ENCODE measurements at regions not wholly inside any gene's neighbourhood (a gene's known extent, or its start where the extent isn't known, plus 50 kb on each side); places are given as distances from the start of the nearest gene placed in this dataset.

DNA sequence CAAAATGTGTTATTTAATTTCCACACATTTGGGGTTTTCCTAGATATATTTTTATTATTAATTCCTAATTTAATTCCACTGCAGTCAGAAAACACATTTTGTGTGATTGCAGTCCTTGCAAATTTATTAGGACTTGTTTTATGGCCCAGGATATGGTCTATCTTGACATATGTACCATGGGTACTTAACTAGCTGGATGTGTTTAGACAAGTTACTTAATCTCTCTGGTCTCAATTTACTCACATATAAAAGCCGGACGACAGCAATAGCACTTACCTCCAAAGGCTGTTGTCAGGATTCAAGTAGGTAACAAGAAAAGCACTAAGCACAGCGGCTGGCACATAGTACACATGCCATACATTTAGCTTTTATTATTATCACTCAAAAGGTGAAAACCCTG lies 118.2 kb upstream of the MSX2 start:
- H3K9ac ChIP-seq (ENCODE audit: insufficient read depth, low read length) = no peak overlapping the region
- H3K36me3 ChIP-seq (ENCODE audit: control insufficient read depth, insufficient read depth, low read length) = no peaks in the 10 kb centered on the region
- H3K4me3 ChIP-seq (replicated peaks in 1 of 4; ENCODE audit: control extremely low read depth in 1 of 4, insufficient read depth in 1 of 4, low read depth in 3 of 4, low read length in 4 of 4) = no peak overlapping the region
- no peak overlapping the region for H3K27ac ChIP-seq (ENCODE audit: insufficient read depth, low read length)
- no peak for TF ChIP-seq EZH2 (IDR thresholded peaks at IDR 0.05; ENCODE audit: low read length, missing control alignments)
- TF ChIP-seq, protein P1, sequence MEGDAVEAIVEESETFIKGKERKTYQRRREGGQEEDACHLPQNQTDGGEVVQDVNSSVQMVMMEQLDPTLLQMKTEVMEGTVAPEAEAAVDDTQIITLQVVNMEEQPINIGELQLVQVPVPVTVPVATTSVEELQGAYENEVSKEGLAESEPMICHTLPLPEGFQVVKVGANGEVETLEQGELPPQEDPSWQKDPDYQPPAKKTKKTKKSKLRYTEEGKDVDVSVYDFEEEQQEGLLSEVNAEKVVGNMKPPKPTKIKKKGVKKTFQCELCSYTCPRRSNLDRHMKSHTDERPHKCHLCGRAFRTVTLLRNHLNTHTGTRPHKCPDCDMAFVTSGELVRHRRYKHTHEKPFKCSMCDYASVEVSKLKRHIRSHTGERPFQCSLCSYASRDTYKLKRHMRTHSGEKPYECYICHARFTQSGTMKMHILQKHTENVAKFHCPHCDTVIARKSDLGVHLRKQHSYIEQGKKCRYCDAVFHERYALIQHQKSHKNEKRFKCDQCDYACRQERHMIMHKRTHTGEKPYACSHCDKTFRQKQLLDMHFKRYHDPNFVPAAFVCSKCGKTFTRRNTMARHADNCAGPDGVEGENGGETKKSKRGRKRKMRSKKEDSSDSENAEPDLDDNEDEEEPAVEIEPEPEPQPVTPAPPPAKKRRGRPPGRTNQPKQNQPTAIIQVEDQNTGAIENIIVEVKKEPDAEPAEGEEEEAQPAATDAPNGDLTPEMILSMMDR (conservative IDR thresholded peaks at IDR 0.05 in 1 of 2, IDR thresholded peaks at IDR 0.05 in 1 of 2; ENCODE audit: low read depth in 1 of 2, low read length in 2 of 2) = no peak
- no peaks in the 10 kb centered on the region for H3K9me3 ChIP-seq (ENCODE audit: control insufficient read depth, insufficient read depth, low read depth, low read length)
- H3K4me1 ChIP-seq (ENCODE audit: control insufficient read depth, extremely low read depth, insufficient read depth, low read length) = no peaks in the 10 kb centered on the region
- H3K27me3 ChIP-seq (ENCODE audit: control insufficient read depth, insufficient read depth, low read length) = no peaks in the 10 kb centered on the region
- H2AFZ ChIP-seq (ENCODE audit: low read length) = no peak overlapping the region
- DNase-seq (ENCODE audit: low read depth in 2 of 2) = no peak
- no peaks in the 10 kb centered on the region for H4K20me1 ChIP-seq (ENCODE audit: control insufficient read depth, extremely low read depth, insufficient read depth, low read length)
- no peaks in the 10 kb centered on the region for H3K79me2 ChIP-seq (ENCODE audit: control insufficient read depth, insufficient read depth, low read length)
- H3K4me2 ChIP-seq (ENCODE audit: extremely low read depth, insufficient read depth, low read length) = no peak overlapping the region

DNA sequence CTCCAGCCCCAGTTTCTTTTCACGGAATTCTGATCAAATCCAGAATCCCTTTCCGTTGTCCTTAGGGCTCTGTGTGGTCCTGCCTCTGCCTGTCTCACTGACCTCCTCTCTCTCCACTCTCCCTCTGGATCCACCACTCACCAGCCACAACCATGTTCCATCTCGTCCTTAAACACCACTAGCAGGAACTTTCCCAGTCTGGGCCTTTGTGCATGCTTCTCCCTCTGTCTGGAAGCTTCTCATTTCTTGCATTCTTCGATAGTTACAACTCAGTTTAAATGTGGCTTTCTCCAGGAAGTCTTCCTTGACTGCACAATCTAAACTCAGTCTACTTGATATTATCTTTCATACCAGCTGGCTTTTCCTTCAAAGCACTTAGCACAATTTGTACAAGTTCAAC lies 117.7 kb upstream of the MSX2 start:
- Histone ChIP-seq H3K9me3 (ENCODE audit: control insufficient read depth, insufficient read depth, low read depth, low read length) (no peaks in the 10 kb centered on the region), H3K27me3 (ENCODE audit: control insufficient read depth, insufficient read depth, low read length) (no peaks in the 10 kb centered on the region), H3K36me3 (ENCODE audit: control insufficient read depth, insufficient read depth, low read length) (no peaks in the 10 kb centered on the region), H4K20me1 (ENCODE audit: control insufficient read depth, extremely low read depth, insufficient read depth, low read length) (no peaks in the 10 kb centered on the region), H3K79me2 (ENCODE audit: control insufficient read depth, insufficient read depth, low read length) (no peaks in the 10 kb centered on the region), H2AFZ (ENCODE audit: low read length) (no peak overlapping the region), H3K4me3 (replicated peaks in 1 of 4; ENCODE audit: control extremely low read depth in 1 of 4, insufficient read depth in 1 of 4, low read depth in 3 of 4, low read length in 4 of 4) (no peak overlapping the region), H3K27ac (ENCODE audit: insufficient read depth, low read length) (no peak overlapping the region), H3K9ac (ENCODE audit: insufficient read depth, low read length) (no peak overlapping the region), H3K4me1 (ENCODE audit: control insufficient read depth, extremely low read depth, insufficient read depth, low read length) (no peaks in the 10 kb centered on the region), H3K4me2 (ENCODE audit: extremely low read depth, insufficient read depth, low read length) (no peak overlapping the region)
- TF ChIP-seq EZH2 (IDR thresholded peaks at IDR 0.05; ENCODE audit: low read length, missing control alignments) = no peak
- TF ChIP-seq, protein P1 (conservative IDR thresholded peaks at IDR 0.05 in 1 of 2, IDR thresholded peaks at IDR 0.05 in 1 of 2; ENCODE audit: low read depth in 1 of 2, low read length in 2 of 2) = no peak
- DNase-seq (ENCODE audit: low read depth in 2 of 2) = peak in 1 of 2 donors; percentile 61

DNA sequence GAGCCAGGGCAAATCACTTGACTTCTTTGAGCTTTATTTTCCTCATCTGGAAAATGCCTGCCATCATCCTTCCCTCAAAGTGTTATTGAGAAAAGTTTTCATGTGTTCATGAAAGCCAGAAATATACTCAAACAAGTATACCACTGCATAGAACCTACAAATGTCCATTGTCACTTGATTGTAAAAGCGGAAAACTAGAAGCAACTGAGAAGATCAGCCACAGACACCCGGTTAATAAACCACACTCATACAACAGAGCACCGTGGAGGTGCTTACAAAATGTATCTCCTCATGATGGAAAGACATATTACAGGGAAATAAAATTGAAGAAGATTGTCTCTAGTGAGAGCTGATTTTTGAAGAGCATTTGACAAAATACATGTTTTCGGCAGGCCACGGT lies 117.2 kb upstream of the MSX2 start:
- Histone ChIP-seq H3K4me1 (ENCODE audit: control insufficient read depth, extremely low read depth, insufficient read depth, low read length) (no peaks in the 10 kb centered on the region), H3K4me2 (ENCODE audit: extremely low read depth, insufficient read depth, low read length) (no peak overlapping the region), H3K36me3 (ENCODE audit: control insufficient read depth, insufficient read depth, low read length) (no peaks in the 10 kb centered on the region), H3K9ac (ENCODE audit: insufficient read depth, low read length) (no peak overlapping the region), H3K27ac (ENCODE audit: insufficient read depth, low read length) (no peak overlapping the region), H4K20me1 (ENCODE audit: control insufficient read depth, extremely low read depth, insufficient read depth, low read length) (no peaks in the 10 kb centered on the region), H2AFZ (ENCODE audit: low read length) (no peak overlapping the region), H3K27me3 (ENCODE audit: control insufficient read depth, insufficient read depth, low read length) (no peaks in the 10 kb centered on the region), H3K79me2 (ENCODE audit: control insufficient read depth, insufficient read depth, low read length) (no peaks in the 10 kb centered on the region), H3K4me3 (replicated peaks in 1 of 4; ENCODE audit: control extremely low read depth in 1 of 4, insufficient read depth in 1 of 4, low read depth in 3 of 4, low read length in 4 of 4) (no peak overlapping the region), H3K9me3 (ENCODE audit: control insufficient read depth, insufficient read depth, low read depth, low read length) (no peaks in the 10 kb centered on the region)
- no peak for TF ChIP-seq EZH2 (IDR thresholded peaks at IDR 0.05; ENCODE audit: low read length, missing control alignments)
- TF ChIP-seq, protein P1 (conservative IDR thresholded peaks at IDR 0.05 in 1 of 2, IDR thresholded peaks at IDR 0.05 in 1 of 2; ENCODE audit: low read depth in 1 of 2, low read length in 2 of 2) = no peak
- no peak for DNase-seq (ENCODE audit: low read depth in 2 of 2)
